Left ventricle myocardium inferior (tissue), 1 donor: ENCODE measurements at regions not wholly inside any gene's neighbourhood (a gene's known extent, or its start where the extent isn't known, plus 50 kb on each side); places are given as distances from the start of the nearest gene placed in this dataset.

ENCODE experiments used
- DNase-seq: peaks from one replicate; pipeline ENCODE4 v3.0.0-alpha.2; 2020
- H3K27ac ChIP-seq: fragments of 200-600 bp; replicated peaks from 2 replicates; pipeline ENCODE4 v1.8.0; 2021
- H3K27me3 ChIP-seq: fragments of 200-600 bp; 2 replicates; pipeline ENCODE4 v1.8.0; 2021; ENCODE audit warnings: low read depth
- H3K36me3 ChIP-seq: fragments of 200-600 bp; 2 replicates; pipeline ENCODE4 v1.8.0; 2021
- H3K4me1 ChIP-seq: fragments of 200-600 bp; 2 replicates; pipeline ENCODE4 v1.8.0; 2021
- H3K4me3 ChIP-seq: fragments of 200-600 bp; 2 replicates; pipeline ENCODE4 v1.8.0; 2021; ENCODE audit warnings: mild to moderate bottlenecking, moderate library complexity
- H3K9me3 ChIP-seq: fragments of 200-600 bp; replicated peaks from 2 replicates; pipeline ENCODE4 v1.8.0; 2021
- CTCF ChIP-seq: fragments of 200-600 bp; IDR thresholded peaks from 2 replicates; pipeline ENCODE4 v1.8.0; 2021; ENCODE audit warnings: antibody characterized with exemption, mild to moderate bottlenecking, borderline replicate concordance
- intact Hi-C: fragments of 100-400 bp; cut with micrococcal nuclease; formaldehyde crosslinking; loops from one replicate; pipeline ENCODE4 v1.11.0; 2022
- donor health status: DM: no; HTN: yes; CAD: no; lungs with severe emphysema.

- no peaks in the 10 kb centered on the region for H3K27me3 ChIP-seq
- intact Hi-C loops, result no loop called here
- no peak for DNase-seq
- H3K36me3 ChIP-seq, result no peaks in the 10 kb centered on the region
- H3K9me3 ChIP-seq, result no peaks in the 10 kb centered on the region
- H3K4me1 ChIP-seq, result no peaks in the 10 kb centered on the region
- no peak overlapping the region for H3K4me3 ChIP-seq
- no peak for TF ChIP-seq CTCF
- no peak overlapping the region for H3K27ac ChIP-seq
These were observed 67.1 kb upstream of the NBL1 start for GRCh38 chr1:19577036-19577435.

GRCh38 chr1:19569786-19570185 lies 74.3 kb upstream of the NBL1 start:
- no peak for DNase-seq
- no peak for TF ChIP-seq CTCF
- Histone ChIP-seq H3K27ac (no peak overlapping the region), H3K4me1 (peaks cover under 1% of the 10 kb centered on the region), H3K4me3 (no peak overlapping the region), H3K36me3 (no peaks in the 10 kb centered on the region), H3K9me3 (no peaks in the 10 kb centered on the region), H3K27me3 (no peaks in the 10 kb centered on the region)
- intact Hi-C loops, result no loop called here

GRCh38 chr1:19567041-19567440 lies 77.1 kb upstream of the NBL1 start:
- intact Hi-C loops, result no loop called here

GRCh38 chr1:19564366-19564765 lies 79.0 kb upstream of the CAPZB start:
- intact Hi-C loops, result no loop called here
- H3K9me3 ChIP-seq, result no peaks in the 10 kb centered on the region
- H3K27ac ChIP-seq, result peak overlapping the region; percentile 90
- peak overlapping the region; percentile 57 for H3K4me3 ChIP-seq
- DNase-seq, result no peak
- H3K4me1 ChIP-seq, result peaks cover 22% of the 10 kb centered on the region
- no peaks in the 10 kb centered on the region for H3K36me3 ChIP-seq
- no peak for TF ChIP-seq CTCF
- no peaks in the 10 kb centered on the region for H3K27me3 ChIP-seq

More at GRCh38 chr1:19567041-19567440, 77.1 kb upstream of the NBL1 start:
- peaks cover 22% of the 10 kb centered on the region for H3K4me1 ChIP-seq
- no peak for TF ChIP-seq CTCF
- no peaks in the 10 kb centered on the region for H3K27me3 ChIP-seq
- no peak overlapping the region for H3K4me3 ChIP-seq
- H3K27ac ChIP-seq, result no peak overlapping the region
- DNase-seq, result no peak
- no peaks in the 10 kb centered on the region for H3K9me3 ChIP-seq
- no peaks in the 10 kb centered on the region for H3K36me3 ChIP-seq

- Histone ChIP-seq H3K9me3 (no peaks in the 10 kb centered on the region), H3K27me3 (no peaks in the 10 kb centered on the region), H3K27ac (peak overlapping the region; percentile 90), H3K4me1 (peaks cover 22% of the 10 kb centered on the region), H3K4me3 (peak overlapping the region; percentile 57), H3K36me3 (no peaks in the 10 kb centered on the region)
- peak; percentile 67 for DNase-seq
- intact Hi-C loops, result no loop called here
- no peak for TF ChIP-seq CTCF
These were observed 78.2 kb upstream of the CAPZB start for GRCh38 chr1:19563324-19564097.
